ENCODE measurements at regions not wholly inside any gene's neighbourhood (a gene's known extent, or its start where the extent isn't known, plus 50 kb on each side); places are given as distances from the start of the nearest gene placed in this dataset.

GRCh38 chr13:107348925-107349324, 781.0 kb upstream of the ARGLU1 start:
- no peaks in the 10 kb centered on the region for H3K36me3 ChIP-seq (ENCODE audit: control insufficient read depth, insufficient read depth, low read length)
- Mint-ChIP-seq H3K9me3 (ENCODE audit: unreplicated experiment) (peaks cover 32% of the 10 kb centered on the region), H3K4me3 (ENCODE audit: unreplicated experiment) (no peak overlapping the region), H3K27ac (ENCODE audit: unreplicated experiment) (no peak overlapping the region), H3K27me3 (ENCODE audit: insufficient read depth, unreplicated experiment) (no peaks in the 10 kb centered on the region), H3K4me1 (ENCODE audit: low read depth, unreplicated experiment) (peaks cover 14% of the 10 kb centered on the region), H3K36me3 (ENCODE audit: insufficient read depth, unreplicated experiment) (peaks cover 6% of the 10 kb centered on the region)
- ChIA-PET CTCF (no interaction called here), POLR2A (no interaction called here)
- no TSS peak for BruUV-seq (replicated peaks)
- no peak overlapping the region for H3K4me3 ChIP-seq (ENCODE audit: low read depth, low read length)
- H3K27me3 ChIP-seq (replicated peaks; ENCODE audit: control insufficient read depth, insufficient read depth, low read length): no peaks in the 10 kb centered on the region
- intact Hi-C loops (cut with micrococcal nuclease; ENCODE audit: unreplicated experiment): no loop called here
- peaks cover 31% of the 10 kb centered on the region for H3K9me3 ChIP-seq
- peaks cover 22% of the 10 kb centered on the region for H3K4me1 ChIP-seq
- TF ChIP-seq CTCF (IDR thresholded peaks at IDR 0.05; ENCODE audit: insufficient read depth in 1 of 2, low read depth in 1 of 2, low read length in 1 of 2, severe bottlenecking in 1 of 2, unreplicated experiment in 1 of 2): no peak
- DNase-seq: no peak

DNA sequence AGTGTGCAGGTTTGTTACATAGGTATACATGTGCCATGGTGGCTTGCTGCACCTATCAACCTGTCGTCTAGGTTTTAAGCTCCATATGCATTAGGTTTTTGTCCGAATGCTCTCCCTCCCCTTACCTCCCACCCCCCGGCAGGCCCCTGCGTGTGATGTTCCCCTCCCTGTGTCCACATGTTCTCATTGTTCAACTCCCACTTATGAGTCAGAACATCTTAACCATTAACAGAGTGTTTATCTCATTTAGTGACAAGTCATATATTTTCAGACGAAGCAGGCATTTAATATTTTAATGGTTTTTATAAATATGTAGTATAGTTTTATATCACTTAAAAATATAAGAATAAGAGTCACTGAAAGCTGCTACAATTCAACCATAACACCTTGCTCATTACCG, 780.5 kb upstream of the ARGLU1 start:
- Histone ChIP-seq H3K4me3 (ENCODE audit: low read depth, low read length) (no peak overlapping the region), H3K27me3 (replicated peaks; ENCODE audit: control insufficient read depth, insufficient read depth, low read length) (no peaks in the 10 kb centered on the region), H3K36me3 (ENCODE audit: control insufficient read depth, insufficient read depth, low read length) (no peaks in the 10 kb centered on the region), H3K4me1 (peaks cover 22% of the 10 kb centered on the region), H3K9me3 (peaks cover 35% of the 10 kb centered on the region)
- BruUV-seq (replicated peaks): no TSS peak
- Mint-ChIP-seq H3K4me3 (ENCODE audit: unreplicated experiment) (no peak overlapping the region), H3K27me3 (ENCODE audit: insufficient read depth, unreplicated experiment) (no peaks in the 10 kb centered on the region), H3K4me1 (ENCODE audit: low read depth, unreplicated experiment) (peaks cover 14% of the 10 kb centered on the region), H3K36me3 (ENCODE audit: insufficient read depth, unreplicated experiment) (peaks cover 6% of the 10 kb centered on the region), H3K27ac (ENCODE audit: unreplicated experiment) (no peak overlapping the region), H3K9me3 (ENCODE audit: unreplicated experiment) (peaks cover 32% of the 10 kb centered on the region)
- ChIA-PET POLR2A (no interaction called here), CTCF (no interaction called here)
- intact Hi-C loops (cut with micrococcal nuclease; ENCODE audit: unreplicated experiment): no loop called here
- DNase-seq: no peak
- TF ChIP-seq CTCF (IDR thresholded peaks at IDR 0.05; ENCODE audit: insufficient read depth in 1 of 2, low read depth in 1 of 2, low read length in 1 of 2, severe bottlenecking in 1 of 2, unreplicated experiment in 1 of 2): no peak

DNA sequence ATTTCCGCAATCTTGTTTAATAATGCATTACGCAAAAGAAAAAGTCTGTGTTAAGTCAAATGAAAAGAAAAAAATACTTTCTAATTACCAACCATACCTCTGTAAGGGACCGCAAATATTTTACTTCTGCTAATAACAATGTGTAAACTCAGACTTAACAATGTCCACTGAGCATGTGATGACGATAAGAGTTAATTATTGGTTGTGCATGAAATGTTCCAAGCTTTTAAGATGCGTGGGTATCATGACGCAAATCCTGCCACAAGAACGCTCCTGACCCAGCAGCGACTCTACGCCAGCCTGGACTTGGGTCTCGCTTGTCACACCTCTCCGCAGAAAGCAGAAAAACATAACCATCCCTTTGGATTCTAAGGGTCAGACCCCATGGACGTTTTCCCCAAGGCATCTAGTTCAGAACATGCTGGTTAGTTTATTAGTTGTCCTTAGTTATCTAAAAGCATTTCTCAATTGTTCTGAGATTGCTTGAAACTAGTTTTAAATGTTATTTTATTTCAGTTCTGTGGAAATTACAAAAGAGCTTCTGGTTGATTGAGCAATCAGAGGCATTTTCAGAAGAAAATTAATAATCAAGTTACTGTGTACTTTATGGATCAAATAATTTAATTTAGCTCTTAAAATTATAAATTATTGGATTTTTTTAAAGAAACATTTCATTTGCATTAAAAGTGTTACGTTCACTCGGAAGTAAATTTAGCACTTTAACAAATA, 779.9 kb upstream of the ARGLU1 start:
- no peak for TF ChIP-seq CTCF (IDR thresholded peaks at IDR 0.05; ENCODE audit: insufficient read depth in 1 of 2, low read depth in 1 of 2, low read length in 1 of 2, severe bottlenecking in 1 of 2, unreplicated experiment in 1 of 2)
- Mint-ChIP-seq H3K4me3 (ENCODE audit: unreplicated experiment) (no peak overlapping the region), H3K27me3 (ENCODE audit: insufficient read depth, unreplicated experiment) (no peaks in the 10 kb centered on the region), H3K4me1 (ENCODE audit: low read depth, unreplicated experiment) (peaks cover 14% of the 10 kb centered on the region), H3K27ac (ENCODE audit: unreplicated experiment) (no peak overlapping the region), H3K36me3 (ENCODE audit: insufficient read depth, unreplicated experiment) (peaks cover 6% of the 10 kb centered on the region), H3K9me3 (ENCODE audit: unreplicated experiment) (peaks cover 32% of the 10 kb centered on the region)
- no peaks in the 10 kb centered on the region for H3K27me3 ChIP-seq (replicated peaks; ENCODE audit: control insufficient read depth, insufficient read depth, low read length)
- peaks cover 22% of the 10 kb centered on the region for H3K4me1 ChIP-seq
- peaks cover 39% of the 10 kb centered on the region for H3K9me3 ChIP-seq
- POLR2A ChIA-PET: no interaction called here
- no peak for DNase-seq
- H3K36me3 ChIP-seq (ENCODE audit: control insufficient read depth, insufficient read depth, low read length): no peaks in the 10 kb centered on the region
- H3K4me3 ChIP-seq (ENCODE audit: low read depth, low read length): no peak overlapping the region
- BruUV-seq (replicated peaks): no TSS peak
- intact Hi-C loops (cut with micrococcal nuclease; ENCODE audit: unreplicated experiment): no loop called here
- CTCF ChIA-PET: no interaction called here
